Tibial nerve (tissue), 4 donors: ENCODE measurements at regions not wholly inside any gene's neighbourhood (a gene's known extent, or its start where the extent isn't known, plus 50 kb on each side); places are given as distances from the start of the nearest gene placed in this dataset.

ENCODE experiments used
- CTCF ChIP-seq, 5 experiments: fragments of 200-600 bp in 3 of 5; fragments of 450-650 bp in 2 of 5; sonication (generic) in 3 of 5; IDR thresholded peaks; one replicate each; pipeline ENCODE4 v1.5.1; 2016 to 2019; ENCODE audit warnings: antibody characterized with exemption in 5 of 5, mild to moderate bottlenecking in 3 of 5, moderate library complexity in 2 of 5
- EP300 ChIP-seq, 2 donors: sonication (generic); formaldehyde crosslinking; IDR thresholded peaks; one replicate each; pipeline ENCODE4 v1.6.1; 2017; ENCODE audit warnings: antibody characterized with exemption in 2 of 2, mild to moderate bottlenecking in 1 of 2
- POLR2A ChIP-seq, 2 donors: fragments of 450-650 bp; IDR thresholded peaks; one replicate each; pipeline ENCODE4 v1.6.1; 2017; ENCODE audit warnings: antibody characterized with exemption in 2 of 2, mild to moderate bottlenecking in 2 of 2, moderate library complexity in 2 of 2

- no peak for TF ChIP-seq CTCF (IDR thresholded peaks at IDR 0.05)
- TF ChIP-seq POLR2A (IDR thresholded peaks at IDR 0.05): no peak
- no peak for TF ChIP-seq EP300 (IDR thresholded peaks at IDR 0.05)
Observed at GRCh38 chr12:114757684-114758325, 73.8 kb upstream of the TBX3 start.
